ENCODE measurements at regions not wholly inside any gene's neighbourhood (a gene's known extent, or its start where the extent isn't known, plus 50 kb on each side); places are given as distances from the start of the nearest gene placed in this dataset.

- TF ChIP-seq SRF (IDR thresholded peaks at IDR 0.05; ENCODE audit: low read depth, low read length) (no peak), CHD2 (IDR thresholded peaks at IDR 0.05; ENCODE audit: low read length) (no peak), BCL11A (IDR thresholded peaks at IDR 0.05; ENCODE audit: low read depth in 2 of 2, low read length in 2 of 2) (no peak), TAF7 (optimal IDR thresholded peaks at IDR 0.05; ENCODE audit: borderline replicate concordance, low read depth, low read length) (no peak), JUND (IDR thresholded peaks at IDR 0.05; ENCODE audit: low read length) (no peak), SP4 (IDR thresholded peaks at IDR 0.05; ENCODE audit: low read length) (no peak), KDM1A (IDR thresholded peaks at IDR 0.05; ENCODE audit: borderline replicate concordance, low read length) (no peak), CHD7 (IDR thresholded peaks at IDR 0.05; ENCODE audit: insufficient replicate concordance, low read length) (no peak)
Observed at GRCh38 chr12:107405436-107405835, 280.2 kb upstream of the PWP1 start (continued).

All from H1 (cell line).